ENCODE measurements at regions not wholly inside any gene's neighbourhood (a gene's known extent, or its start where the extent isn't known, plus 50 kb on each side); places are given as distances from the start of the nearest gene placed in this dataset.
"Not testable (repeated sequence)": the region's sequence is repeated elsewhere in the genome, so short reads cannot be mapped to it uniquely, and the experiment has no call there.

DNA sequence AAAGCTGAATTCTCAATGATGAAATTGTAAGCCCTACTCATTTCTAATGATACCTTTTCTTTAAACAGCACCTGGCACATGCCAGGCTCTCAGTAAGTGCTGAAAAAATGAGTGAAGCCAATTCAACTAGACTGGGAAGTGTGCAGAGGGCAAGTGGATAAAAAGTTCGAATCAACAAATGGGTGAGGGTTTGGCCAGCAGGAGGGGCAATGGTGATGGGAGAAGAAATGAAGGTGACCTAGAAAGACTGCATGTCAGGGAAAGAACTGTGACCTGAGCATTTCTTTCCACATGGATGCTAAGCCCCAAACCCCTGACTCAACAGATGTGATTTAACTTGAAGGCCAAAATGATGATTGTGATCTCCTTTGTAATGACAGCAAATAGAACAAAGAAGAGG is 54.6 kb downstream of the DKK1 start:
- Histone ChIP-seq H3K27ac (ENCODE audit: low read length) (no peak overlapping the region), H3K36me3 (ENCODE audit: low read depth, low read length) (no peaks in the 10 kb centered on the region), H3K4me1 (ENCODE audit: insufficient read depth, low read length) (no peaks in the 10 kb centered on the region), H4K20me1 (ENCODE audit: low read length) (no peaks in the 10 kb centered on the region), H3F3A (ENCODE audit: low read length, unreplicated experiment) (no peaks in the 10 kb centered on the region), H3K4me2 (ENCODE audit: low read length) (no peak overlapping the region), H3K4me3 (ENCODE audit: low read length) (no peak overlapping the region), H2AFZ (ENCODE audit: low read length) (peak overlapping the region; percentile 3; the same call in 1 of the 2 replicates), H3K9me2 (replicated peaks; ENCODE audit: low read length) (no peaks in the 10 kb centered on the region), H3K9ac (ENCODE audit: low read length) (no peak overlapping the region), H3K27me3 (ENCODE audit: low read length) (no peaks in the 10 kb centered on the region), H3K9me3 (ENCODE audit: low read length) (no peaks in the 10 kb centered on the region), H3K79me2 (ENCODE audit: low read length) (no peaks in the 10 kb centered on the region)
- ATAC-seq (peak; percentile 33), DNase-seq (no peak)
- TF ChIP-seq EZH2 (IDR thresholded peaks at IDR 0.05; ENCODE audit: low read length, unreplicated experiment), result no peak
- no peak for TF ChIP-seq EZH2phosphoT487 (IDR thresholded peaks at IDR 0.05; ENCODE audit: borderline replicate concordance, low read length)
- TF ChIP-seq, protein P1, sequence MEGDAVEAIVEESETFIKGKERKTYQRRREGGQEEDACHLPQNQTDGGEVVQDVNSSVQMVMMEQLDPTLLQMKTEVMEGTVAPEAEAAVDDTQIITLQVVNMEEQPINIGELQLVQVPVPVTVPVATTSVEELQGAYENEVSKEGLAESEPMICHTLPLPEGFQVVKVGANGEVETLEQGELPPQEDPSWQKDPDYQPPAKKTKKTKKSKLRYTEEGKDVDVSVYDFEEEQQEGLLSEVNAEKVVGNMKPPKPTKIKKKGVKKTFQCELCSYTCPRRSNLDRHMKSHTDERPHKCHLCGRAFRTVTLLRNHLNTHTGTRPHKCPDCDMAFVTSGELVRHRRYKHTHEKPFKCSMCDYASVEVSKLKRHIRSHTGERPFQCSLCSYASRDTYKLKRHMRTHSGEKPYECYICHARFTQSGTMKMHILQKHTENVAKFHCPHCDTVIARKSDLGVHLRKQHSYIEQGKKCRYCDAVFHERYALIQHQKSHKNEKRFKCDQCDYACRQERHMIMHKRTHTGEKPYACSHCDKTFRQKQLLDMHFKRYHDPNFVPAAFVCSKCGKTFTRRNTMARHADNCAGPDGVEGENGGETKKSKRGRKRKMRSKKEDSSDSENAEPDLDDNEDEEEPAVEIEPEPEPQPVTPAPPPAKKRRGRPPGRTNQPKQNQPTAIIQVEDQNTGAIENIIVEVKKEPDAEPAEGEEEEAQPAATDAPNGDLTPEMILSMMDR (conservative IDR thresholded peaks at IDR 0.05; ENCODE audit: low read depth, low read length), result peak; percentile 56
- POLR2A ChIA-PET (ENCODE audit: unreplicated experiment), result no interaction called here
- CTCF ChIA-PET, result no interaction called here
- intact Hi-C loops (cut with micrococcal nuclease), result no loop called here
- no TSS peak for BruUV-seq (replicated peaks)

DNA sequence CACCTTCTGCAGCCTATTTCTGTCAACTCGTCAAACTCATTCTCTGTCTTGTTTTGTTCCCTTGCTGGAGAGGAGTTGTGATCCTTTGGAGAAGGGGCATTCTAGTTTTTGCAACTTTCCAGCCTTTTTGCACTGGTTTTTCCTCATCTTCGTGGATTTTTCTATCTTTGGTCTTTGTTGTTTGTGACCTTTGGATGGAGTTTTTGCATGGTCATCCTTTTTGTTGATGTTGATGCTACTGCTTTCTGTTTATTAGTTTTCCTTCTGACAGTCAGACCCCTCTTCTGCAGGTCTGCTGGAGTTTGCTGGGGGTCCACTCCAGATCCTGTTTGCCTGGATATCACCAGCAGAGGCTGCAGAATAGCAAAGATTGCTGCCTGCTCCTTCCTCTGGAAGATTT is 60.1 kb downstream of the DKK1 start:
- H3K4me1 ChIP-seq (ENCODE audit: insufficient read depth, low read length); H3K27me3 ChIP-seq (ENCODE audit: low read length); H3K9me2 ChIP-seq (replicated peaks; ENCODE audit: low read length); H3K27ac ChIP-seq (ENCODE audit: low read length); ATAC-seq; H3K79me2 ChIP-seq (ENCODE audit: low read length); BruUV-seq (replicated peaks); H3F3A ChIP-seq (ENCODE audit: low read length, unreplicated experiment); DNase-seq; H4K20me1 ChIP-seq (ENCODE audit: low read length); H3K36me3 ChIP-seq (ENCODE audit: low read depth, low read length); intact Hi-C loops (cut with micrococcal nuclease); H3K4me2 ChIP-seq (ENCODE audit: low read length); H3K9me3 ChIP-seq (ENCODE audit: low read length); POLR2A ChIA-PET (ENCODE audit: unreplicated experiment); H3K4me3 ChIP-seq (ENCODE audit: low read length); H3K9ac ChIP-seq (ENCODE audit: low read length); CTCF ChIA-PET: not testable (repeated sequence)
- H2AFZ ChIP-seq (ENCODE audit: low read length), result peak overlapping the region; percentile 18; the same call in 1 of the 2 replicates

DNA sequence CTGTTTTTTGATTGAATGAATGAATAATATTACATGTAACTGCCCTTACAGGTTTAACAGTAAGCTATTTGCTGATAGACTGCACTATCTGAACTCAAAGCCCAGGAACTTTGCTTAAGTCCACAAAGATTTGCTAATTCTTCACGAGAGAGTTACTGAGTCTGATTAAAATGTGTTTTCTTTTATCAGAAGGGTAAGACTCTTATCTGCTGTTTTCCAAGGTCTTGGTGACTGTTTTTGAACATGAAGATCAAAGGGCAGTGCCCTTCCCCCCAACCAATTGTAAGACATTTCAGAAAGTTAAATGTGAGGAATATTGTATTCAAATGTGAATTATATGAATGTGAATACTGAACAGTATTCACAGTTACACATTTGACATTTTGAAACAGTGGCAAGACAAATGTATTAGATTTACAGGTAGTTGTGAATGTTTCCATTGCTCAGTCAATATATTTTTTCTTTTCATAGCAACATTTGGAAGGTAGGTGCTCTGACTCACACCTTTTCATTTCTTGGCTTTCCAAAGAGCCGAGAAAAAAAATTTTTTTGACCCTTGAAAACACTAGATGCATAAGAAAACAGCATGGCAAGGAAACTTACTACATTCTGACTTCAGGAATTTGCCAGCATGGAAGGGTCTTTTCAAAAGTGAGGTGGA is 62.7 kb downstream of the DKK1 start:
- peaks cover 10% of the 10 kb centered on the region for H3K4me1 ChIP-seq (ENCODE audit: insufficient read depth, low read length)
- H2AFZ ChIP-seq (ENCODE audit: low read length), result peak overlapping the region; percentile 6; the same call in 1 of the 2 replicates
- no peaks in the 10 kb centered on the region for H3K9me3 ChIP-seq (ENCODE audit: low read length)
- H4K20me1 ChIP-seq (ENCODE audit: low read length), result no peaks in the 10 kb centered on the region
- TF ChIP-seq EZH2 (IDR thresholded peaks at IDR 0.05; ENCODE audit: low read length, unreplicated experiment) (no peak), EZH2phosphoT487 (IDR thresholded peaks at IDR 0.05; ENCODE audit: borderline replicate concordance, low read length) (no peak)
- TF ChIP-seq, protein P1 (conservative IDR thresholded peaks at IDR 0.05; ENCODE audit: low read depth, low read length), result no peak
- DNase-seq, result no peak
- BruUV-seq (replicated peaks), result no TSS peak
- no peaks in the 10 kb centered on the region for H3K27me3 ChIP-seq (ENCODE audit: low read length)
- no peak for ATAC-seq
- H3F3A ChIP-seq (ENCODE audit: low read length, unreplicated experiment), result no peaks in the 10 kb centered on the region
- no peak overlapping the region for H3K27ac ChIP-seq (ENCODE audit: low read length)
- no peaks in the 10 kb centered on the region for H3K36me3 ChIP-seq (ENCODE audit: low read depth, low read length)
- no peak overlapping the region for H3K4me2 ChIP-seq (ENCODE audit: low read length)
- no peak overlapping the region for H3K4me3 ChIP-seq (ENCODE audit: low read length)
- H3K9ac ChIP-seq (ENCODE audit: low read length), result no peak overlapping the region
- no peaks in the 10 kb centered on the region for H3K9me2 ChIP-seq (replicated peaks; ENCODE audit: low read length)
- intact Hi-C loops (cut with micrococcal nuclease), result no loop called here
- H3K79me2 ChIP-seq (ENCODE audit: low read length), result no peaks in the 10 kb centered on the region
- ChIA-PET CTCF (no interaction called here), POLR2A (ENCODE audit: unreplicated experiment) (no interaction called here)
